Mesenchymal stem cell (in vitro differentiated cells and primary cell): ENCODE measurements at regions not wholly inside any gene's neighbourhood (a gene's known extent, or its start where the extent isn't known, plus 50 kb on each side); places are given as distances from the start of the nearest gene placed in this dataset.
A peak's percentile ranks its signal among the peaks of the same experiment; 100 is the strongest.

Experiments used
- DNase-seq: peaks from one replicate; pipeline ENCODE4 v3.0.0-alpha.2; 2013
- H2AFZ ChIP-seq: one replicate; pipeline ENCODE4 v1.6.1; 2013; ENCODE audit warnings: low read depth, mild to moderate bottlenecking, control low read depth, inconsistent platforms, low read length, moderate library complexity
- H2AK5ac ChIP-seq: 2 replicates; pipeline ENCODE4 v1.6.1; 2013; ENCODE audit warnings: low read length, moderate library complexity, mild to moderate bottlenecking, inconsistent platforms; ENCODE audit not compliant: severe bottlenecking
- H2BK120ac ChIP-seq: one replicate; pipeline ENCODE4 v1.6.1; 2013; ENCODE audit warnings: low read depth, mild to moderate bottlenecking, inconsistent platforms, low read length, moderate library complexity
- H2BK12ac ChIP-seq, 2 experiments: one replicate each; pipeline ENCODE4 v1.6.1; 2013; ENCODE audit warnings: inconsistent platforms in 2 of 2, low read length in 2 of 2, mild to moderate bottlenecking in 2 of 2, moderate library complexity in 2 of 2, control low read depth in 1 of 2
- H2BK15ac ChIP-seq: one replicate; pipeline ENCODE4 v1.6.1; 2013; ENCODE audit warnings: mild to moderate bottlenecking, low read depth, inconsistent platforms; ENCODE audit not compliant: poor library complexity, severe bottlenecking
- H2BK5ac ChIP-seq: 2 replicates; pipeline ENCODE4 v1.6.1; 2013; ENCODE audit warnings: low read depth, mild to moderate bottlenecking, low read length, control low read depth, inconsistent platforms; ENCODE audit not compliant: poor library complexity, severe bottlenecking
- H3K14ac ChIP-seq, 2 experiments: one replicate each; pipeline ENCODE4 v1.6.1; 2013; ENCODE audit warnings: inconsistent platforms in 2 of 2, low read length in 2 of 2, control low read depth in 1 of 2, mild to moderate bottlenecking in 1 of 2, moderate library complexity in 1 of 2
- H3K18ac ChIP-seq, 2 experiments: one replicate each; pipeline ENCODE4 v1.6.1; 2013; ENCODE audit warnings: inconsistent platforms in 2 of 2, low read length in 2 of 2, control low read depth in 1 of 2, low read depth in 1 of 2, mild to moderate bottlenecking in 1 of 2
- H3K23ac ChIP-seq, 2 experiments: one replicate each; pipeline ENCODE4 v1.6.1; 2013; ENCODE audit warnings: inconsistent platforms in 2 of 2, low read length in 2 of 2, mild to moderate bottlenecking in 2 of 2, moderate library complexity in 2 of 2, control low read depth in 1 of 2
- H3K27ac ChIP-seq: 2 replicates; pipeline ENCODE4 v1.5.1; 2013; ENCODE audit warnings: mild to moderate bottlenecking, moderate library complexity, low read length, control low read depth, inconsistent platforms; ENCODE audit not compliant: poor library complexity, severe bottlenecking
- H3K27me3 ChIP-seq, 2 experiments: 2 replicates each; pipeline versions ENCODE4 v1.6.1 to v1.7.0; 2013; ENCODE audit warnings: low read length in 2 of 2, mild to moderate bottlenecking in 2 of 2, moderate library complexity in 2 of 2, control low read depth in 1 of 2, inconsistent platforms in 1 of 2; ENCODE audit not compliant: control insufficient read depth in 1 of 2, insufficient read depth in 1 of 2
- H3K36me3 ChIP-seq, 2 experiments: 2 replicates each; pipeline versions ENCODE4 v1.6.1 to v1.7.0; 2013; ENCODE audit warnings: low read length in 2 of 2, control low read depth in 1 of 2, inconsistent platforms in 1 of 2, low read depth in 1 of 2, mild to moderate bottlenecking in 1 of 2; ENCODE audit not compliant: insufficient read depth in 2 of 2, control insufficient read depth in 1 of 2
- H3K4ac ChIP-seq, 2 experiments: one replicate each; pipeline ENCODE4 v1.6.1; 2013; ENCODE audit warnings: inconsistent platforms in 2 of 2, low read length in 2 of 2, mild to moderate bottlenecking in 2 of 2, moderate library complexity in 2 of 2, control low read depth in 1 of 2, low read depth in 1 of 2
- H3K4me1 ChIP-seq: 2 replicates; pipeline ENCODE4 v1.6.1; 2013; ENCODE audit warnings: low read depth, low read length, control low read depth; ENCODE audit not compliant: control insufficient read depth, insufficient read depth
- H3K4me2 ChIP-seq: 2 replicates; pipeline ENCODE4 v1.6.1; 2013; ENCODE audit warnings: low read length, mild to moderate bottlenecking, inconsistent platforms; ENCODE audit not compliant: poor library complexity, severe bottlenecking
- H3K4me3 ChIP-seq, 2 experiments: 2 replicates each; pipeline versions ENCODE4 v1.5.1 to v1.7.0; 2013; ENCODE audit warnings: low read length in 2 of 2, mild to moderate bottlenecking in 2 of 2, control low read depth in 1 of 2, low read depth in 1 of 2; ENCODE audit not compliant: insufficient read depth in 1 of 2
- H3K79me1 ChIP-seq: replicated peaks from 2 replicates; pipeline ENCODE4 v1.6.1; 2013; ENCODE audit warnings: mild to moderate bottlenecking, control low read depth, low read length, inconsistent platforms; ENCODE audit not compliant: poor library complexity, severe bottlenecking
- H3K9ac ChIP-seq: 2 replicates; pipeline ENCODE4 v1.7.0; 2013; ENCODE audit warnings: mild to moderate bottlenecking, low read length, moderate library complexity
- H3K9me3 ChIP-seq: 2 replicates; pipeline ENCODE4 v1.7.0; 2013; ENCODE audit warnings: mild to moderate bottlenecking, low read length; ENCODE audit not compliant: control insufficient read depth
- H4K8ac ChIP-seq: one replicate; pipeline ENCODE4 v1.6.1; 2013; ENCODE audit warnings: inconsistent platforms, mild to moderate bottlenecking, low read length, moderate library complexity
- H4K91ac ChIP-seq: one replicate; pipeline ENCODE4 v1.6.1; 2013; ENCODE audit warnings: mild to moderate bottlenecking, low read length, inconsistent platforms
- WGBS: methylation state at CpG from one replicate; pipeline ENCODE4 v1.1.7; 2013; ENCODE audit warnings: mixed read lengths; 5-methylcytosine and 5-hydroxymethylcytosine counted together

DNA sequence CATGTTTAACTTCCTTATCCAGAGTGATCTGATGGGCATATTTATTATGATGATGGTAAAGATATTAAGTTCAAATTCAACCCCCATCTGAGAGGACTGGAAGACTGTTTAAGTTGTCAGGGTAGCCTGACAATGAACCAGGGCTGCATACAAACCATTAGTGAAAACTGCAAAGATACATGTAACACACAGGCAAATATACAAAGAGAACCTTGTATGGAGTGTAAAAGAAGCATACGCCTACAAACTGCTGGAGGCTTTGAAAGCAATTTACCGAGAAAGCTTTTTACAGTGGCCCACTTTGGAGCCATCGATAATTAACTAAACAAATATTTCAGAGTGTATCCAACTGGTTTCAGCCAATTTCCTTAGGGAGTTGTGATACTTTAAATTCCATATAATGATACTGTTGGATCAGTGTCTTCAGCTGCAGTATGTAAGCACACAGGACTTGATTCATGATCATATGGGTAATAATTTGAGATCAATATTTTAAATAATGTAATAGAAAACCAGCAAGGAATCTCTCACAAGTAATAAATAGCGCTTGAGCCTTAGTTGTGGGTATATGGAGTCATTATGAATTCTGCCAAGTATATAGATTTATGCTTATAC, 231.5 kb upstream of the SPRY2 start:
- no peak overlapping the region for H2BK15ac ChIP-seq
- H2AFZ ChIP-seq: no peak overlapping the region
- no peak overlapping the region for H2BK5ac ChIP-seq
- no peak overlapping the region for H3K23ac ChIP-seq
- no peak overlapping the region for H2BK120ac ChIP-seq
- no peak overlapping the region for H4K8ac ChIP-seq
- no peaks in the 10 kb centered on the region for H3K27me3 ChIP-seq
- H2BK12ac ChIP-seq: no peak overlapping the region
- no peak overlapping the region for H3K14ac ChIP-seq
- no peaks in the 10 kb centered on the region for H3K4me1 ChIP-seq
- no peak overlapping the region for H4K91ac ChIP-seq
- H3K36me3 ChIP-seq: no peaks in the 10 kb centered on the region
- no peak overlapping the region for H3K4me2 ChIP-seq
- WGBS: 70% methylated on average over 3 of the region's 4 CpGs
- no peak overlapping the region for H3K9ac ChIP-seq
- no peak overlapping the region for H3K27ac ChIP-seq
- H3K9me3 ChIP-seq: no peaks in the 10 kb centered on the region
- H2AK5ac ChIP-seq: no peak overlapping the region
- no peaks in the 10 kb centered on the region for H3K79me1 ChIP-seq
- H3K4ac ChIP-seq: no peak overlapping the region
- no peak overlapping the region for H3K4me3 ChIP-seq
- DNase-seq: no peak
- H3K18ac ChIP-seq: no peak overlapping the region

DNA sequence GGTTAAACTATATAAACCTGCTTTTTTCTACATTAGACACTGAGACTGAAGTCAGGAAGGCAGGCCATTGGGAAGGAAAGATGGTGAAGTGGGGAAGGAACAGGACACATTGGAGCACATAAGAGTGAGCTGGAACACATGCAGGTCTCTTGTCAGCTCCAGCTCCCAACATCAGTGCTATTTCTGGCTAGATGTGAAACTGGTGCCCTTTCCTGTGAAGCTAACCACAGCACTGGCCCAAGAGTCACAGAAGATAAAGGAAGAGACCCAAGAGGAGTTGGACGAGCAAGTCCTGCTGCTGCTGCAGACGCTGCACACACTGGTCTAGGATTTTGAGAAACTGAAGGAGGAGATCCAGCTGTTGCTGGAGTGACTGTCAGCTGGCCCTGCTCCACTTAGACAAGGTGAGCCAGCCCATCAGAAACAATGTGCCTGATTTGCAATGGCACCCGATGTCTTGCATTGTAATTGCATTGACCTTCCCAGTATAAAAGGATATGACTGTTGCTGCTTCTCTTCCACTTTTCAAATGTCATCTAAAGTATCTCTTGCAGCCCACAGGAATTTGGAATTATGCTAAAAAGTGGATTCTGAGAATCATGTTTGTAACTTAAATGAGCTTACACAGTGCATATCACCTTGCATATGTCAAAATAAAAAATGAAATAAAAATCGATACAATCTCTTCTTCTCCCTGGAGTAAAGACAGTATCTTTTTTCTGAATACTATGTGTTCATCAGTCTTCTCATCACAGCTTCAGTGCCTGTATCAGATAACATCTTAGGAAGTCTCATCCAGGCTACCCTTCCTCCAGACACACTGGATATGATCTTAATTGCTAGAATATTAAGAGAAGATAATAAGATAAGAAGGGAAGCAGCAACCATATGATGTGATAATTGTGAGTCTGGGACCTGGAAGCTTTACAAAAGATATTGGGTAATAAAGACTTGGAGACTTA, 230.7 kb upstream of the SPRY2 start:
- Histone ChIP-seq H3K4me1 (no peaks in the 10 kb centered on the region), H2AK5ac (no peak overlapping the region), H3K23ac (no peak overlapping the region), H2BK5ac (no peak overlapping the region), H3K9ac (no peak overlapping the region), H3K18ac (no peak overlapping the region), H3K4ac (no peak overlapping the region), H3K27ac (no peak overlapping the region), H2BK15ac (peak overlapping the region; percentile 69), H3K4me3 (no peak overlapping the region), H3K79me1 (no peaks in the 10 kb centered on the region), H2BK120ac (no peak overlapping the region), H3K9me3 (no peaks in the 10 kb centered on the region), H3K4me2 (no peak overlapping the region), H2AFZ (no peak overlapping the region), H3K14ac (no peak overlapping the region), H3K36me3 (no peaks in the 10 kb centered on the region), H4K8ac (peak overlapping the region; percentile 54), H2BK12ac (peak overlapping the region in 1 of 2 experiments; percentile 3), H3K27me3 (no peaks in the 10 kb centered on the region), H4K91ac (no peak overlapping the region)
- WGBS: 73% methylated on average over 4 of the region's 4 CpGs
- peak; percentile 10 for DNase-seq

DNA sequence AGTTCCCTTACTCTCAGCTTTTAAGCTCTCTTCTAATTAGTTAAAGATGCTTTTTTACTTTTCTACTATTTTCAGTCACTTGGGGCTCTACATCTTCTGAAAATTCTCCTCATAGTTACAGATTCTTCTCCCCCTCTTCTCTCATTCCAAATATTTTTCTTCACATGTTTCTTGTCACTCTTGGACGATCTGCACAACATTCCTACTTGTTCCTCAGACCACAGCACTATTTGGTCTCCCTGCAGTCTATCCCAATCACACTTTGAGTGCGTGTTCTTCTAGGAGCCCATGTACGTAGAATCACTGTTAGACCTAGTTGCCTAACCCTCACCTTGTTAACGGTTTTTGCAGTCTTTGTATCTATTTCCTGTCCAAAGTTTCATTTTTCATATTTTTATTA, 222.5 kb upstream of the SPRY2 start:
- H2BK15ac ChIP-seq: no peak overlapping the region

DNA sequence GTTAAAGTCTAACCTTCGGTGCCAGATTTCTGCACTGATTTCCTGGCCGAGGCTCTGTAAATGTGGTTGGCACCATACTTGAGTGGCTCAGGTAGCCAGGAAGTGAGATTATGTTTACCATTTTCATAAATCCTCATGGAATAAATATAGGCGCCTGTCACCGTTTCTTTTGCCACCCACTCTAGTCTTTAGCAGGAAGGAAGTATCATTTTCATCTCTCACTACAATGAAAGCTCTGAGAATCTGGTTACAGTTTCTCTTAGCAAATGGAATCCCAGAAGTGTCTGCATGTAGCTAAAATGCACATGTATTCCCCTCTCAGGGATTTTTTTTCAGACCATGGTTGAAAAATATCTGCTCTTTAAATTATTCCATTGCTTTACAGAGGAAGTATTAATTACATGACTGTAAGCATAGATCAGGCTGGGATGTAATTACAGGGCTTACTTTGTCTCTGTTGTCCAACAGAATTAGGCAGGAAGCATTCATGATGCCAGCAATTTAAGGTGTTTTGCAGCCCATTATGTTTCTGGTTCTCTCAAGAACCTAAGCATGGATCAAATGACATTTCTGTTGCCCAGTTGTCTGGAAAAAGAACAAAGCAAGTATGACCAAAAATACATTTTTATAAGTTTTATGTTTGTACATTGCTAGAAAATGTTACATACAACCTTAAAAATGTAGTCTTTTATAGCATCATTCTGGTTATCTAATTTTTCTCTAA, 221.7 kb upstream of the SPRY2 start:
- Histone ChIP-seq H3K18ac (no peak overlapping the region), H3K4ac (no peak overlapping the region), H3K9me3 (no peaks in the 10 kb centered on the region), H2AK5ac (no peak overlapping the region), H4K91ac (no peak overlapping the region), H3K23ac (no peak overlapping the region), H3K4me2 (no peak overlapping the region), H3K27me3 (no peaks in the 10 kb centered on the region), H3K4me1 (peaks cover 1% of the 10 kb centered on the region), H2AFZ (no peak overlapping the region), H2BK5ac (no peak overlapping the region), H3K79me1 (no peaks in the 10 kb centered on the region), H3K4me3 (no peak overlapping the region), H3K14ac (no peak overlapping the region), H3K9ac (no peak overlapping the region), H2BK120ac (no peak overlapping the region), H2BK15ac (no peak overlapping the region), H3K27ac (no peak overlapping the region), H2BK12ac (no peak overlapping the region), H3K36me3 (no peaks in the 10 kb centered on the region), H4K8ac (no peak overlapping the region)
- no peak for DNase-seq
- 87% methylated on average over 2 of the region's 4 CpGs for WGBS

More for the DNA sequence above, 222.5 kb upstream of the SPRY2 start:
- no peak overlapping the region for H3K18ac ChIP-seq
- no peaks in the 10 kb centered on the region for H3K27me3 ChIP-seq
- H2AK5ac ChIP-seq: no peak overlapping the region
- H3K27ac ChIP-seq: no peak overlapping the region
- H4K8ac ChIP-seq: peak overlapping the region; percentile 37
- DNase-seq: no peak
- no peak overlapping the region for H3K23ac ChIP-seq
- H2BK5ac ChIP-seq: no peak overlapping the region
- no peaks in the 10 kb centered on the region for H3K9me3 ChIP-seq
- H3K36me3 ChIP-seq: no peaks in the 10 kb centered on the region
- no peak overlapping the region for H2AFZ ChIP-seq
- 75% methylated on average over 4 of the region's 4 CpGs for WGBS
- H2BK120ac ChIP-seq: no peak overlapping the region
- no peaks in the 10 kb centered on the region for H3K79me1 ChIP-seq
- no peak overlapping the region for H2BK12ac ChIP-seq
- H3K9ac ChIP-seq: no peak overlapping the region
- no peak overlapping the region for H3K4ac ChIP-seq
- H4K91ac ChIP-seq: no peak overlapping the region
- H3K4me1 ChIP-seq: no peaks in the 10 kb centered on the region
- H3K4me3 ChIP-seq: no peak overlapping the region
- no peak overlapping the region for H3K14ac ChIP-seq
- no peak overlapping the region for H3K4me2 ChIP-seq
